HG02798 (cell line): ENCODE measurements at regions not wholly inside any gene's neighbourhood (a gene's known extent, or its start where the extent isn't known, plus 50 kb on each side); places are given as distances from the start of the nearest gene placed in this dataset.
"Not testable (repeated sequence)": the region's sequence is repeated elsewhere in the genome, so short reads cannot be mapped to it uniquely, and the experiment has no call there.

Experiments
- ATAC-seq: cut with Tn5 transposase; IDR thresholded peaks from one replicate; pipeline ENCODE4 v1.9.1; 2021; ENCODE audit warnings: mild to moderate bottlenecking; ENCODE audit not compliant: unreplicated experiment, poor library complexity

DNA sequence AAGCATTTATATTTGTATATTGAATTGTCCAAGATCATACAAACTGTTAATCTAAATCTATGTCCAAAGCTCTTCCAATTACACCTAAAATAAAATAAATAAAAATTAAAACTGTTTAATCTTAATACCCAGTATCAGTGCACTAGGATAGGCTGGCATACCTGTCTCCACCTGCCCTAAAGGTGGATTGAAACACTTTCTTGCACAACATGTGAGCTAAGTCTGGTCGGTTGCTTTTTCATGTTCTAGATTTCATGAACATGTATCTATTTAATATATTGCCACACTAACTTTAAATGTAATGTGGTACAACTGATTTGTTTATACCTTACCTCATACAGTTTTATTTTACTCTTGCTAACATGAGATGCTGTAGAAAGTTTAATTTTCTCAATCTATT is 193.0 kb downstream of the VGLL3 start:
- no peak for ATAC-seq

DNA sequence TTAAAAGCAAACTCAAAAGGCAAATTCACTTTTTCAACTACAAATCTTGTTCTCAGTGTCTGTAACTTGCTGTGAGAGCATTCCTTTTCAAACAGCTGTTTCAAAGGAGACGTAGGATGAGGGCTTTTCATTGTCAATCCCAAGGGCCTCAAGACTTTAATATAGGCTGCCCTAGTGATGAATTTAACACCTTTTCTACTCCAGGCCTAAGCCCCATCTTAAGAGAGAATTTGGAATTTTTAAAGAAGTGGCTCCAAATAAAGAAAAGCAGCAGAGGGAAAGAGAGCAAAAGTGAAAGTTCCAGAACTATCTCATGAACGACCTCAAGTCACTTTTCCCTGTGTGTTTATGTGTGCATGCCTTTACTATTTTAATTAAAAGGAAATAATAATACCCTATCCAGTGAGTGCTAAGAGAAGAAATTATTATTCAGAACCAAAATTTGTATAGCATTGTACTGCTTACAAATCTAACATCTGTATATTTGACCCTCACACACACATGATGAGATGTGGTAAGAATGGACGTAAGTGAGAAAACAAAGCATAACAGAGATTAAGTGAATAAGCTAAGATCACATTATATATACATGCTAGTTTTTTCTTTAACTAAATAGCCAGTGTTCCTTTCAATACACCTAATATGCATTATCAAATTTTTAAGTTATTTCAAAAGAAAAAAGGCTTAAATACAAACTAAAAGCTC is 196.4 kb downstream of the VGLL3 start:
- ATAC-seq, result no peak

DNA sequence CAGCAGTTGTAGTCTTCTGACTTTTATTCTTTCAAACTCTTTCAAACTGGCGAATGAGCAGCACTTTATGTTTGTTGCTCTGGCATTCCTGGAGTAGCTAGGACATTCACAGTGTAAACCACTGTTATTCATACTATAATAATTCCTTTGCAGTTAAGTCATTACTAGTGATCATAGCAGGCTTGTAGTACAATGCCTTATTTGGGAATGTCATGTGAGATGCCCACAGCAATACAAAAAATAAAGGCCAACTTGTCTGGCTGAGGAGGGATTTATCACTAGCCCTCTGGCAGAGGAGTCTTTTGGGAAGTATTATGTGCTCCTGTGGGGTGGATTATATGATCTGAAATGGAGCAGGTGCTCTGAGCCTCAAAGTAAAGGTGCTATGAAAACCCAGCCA is 197.2 kb downstream of the VGLL3 start:
- ATAC-seq, result no peak

DNA sequence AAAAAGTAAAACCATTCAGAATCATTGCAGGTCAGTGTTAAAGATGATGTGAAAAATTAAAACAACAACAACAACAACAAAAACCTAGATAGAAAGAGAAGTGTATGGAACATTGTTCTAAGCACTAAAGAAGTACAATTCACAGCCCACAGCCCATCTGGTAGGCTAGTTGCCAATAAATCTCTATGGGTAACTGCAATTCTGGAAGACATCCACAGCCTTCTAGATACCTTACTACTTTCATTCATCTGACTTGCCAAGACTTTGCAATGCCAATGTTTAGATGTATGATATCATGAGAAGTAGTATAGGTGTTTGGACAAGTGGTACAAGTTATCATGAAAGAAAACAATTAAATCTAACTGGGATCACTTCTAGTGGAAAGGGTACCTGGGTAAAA is 198.6 kb downstream of the VGLL3 start:
- no peak for ATAC-seq

DNA sequence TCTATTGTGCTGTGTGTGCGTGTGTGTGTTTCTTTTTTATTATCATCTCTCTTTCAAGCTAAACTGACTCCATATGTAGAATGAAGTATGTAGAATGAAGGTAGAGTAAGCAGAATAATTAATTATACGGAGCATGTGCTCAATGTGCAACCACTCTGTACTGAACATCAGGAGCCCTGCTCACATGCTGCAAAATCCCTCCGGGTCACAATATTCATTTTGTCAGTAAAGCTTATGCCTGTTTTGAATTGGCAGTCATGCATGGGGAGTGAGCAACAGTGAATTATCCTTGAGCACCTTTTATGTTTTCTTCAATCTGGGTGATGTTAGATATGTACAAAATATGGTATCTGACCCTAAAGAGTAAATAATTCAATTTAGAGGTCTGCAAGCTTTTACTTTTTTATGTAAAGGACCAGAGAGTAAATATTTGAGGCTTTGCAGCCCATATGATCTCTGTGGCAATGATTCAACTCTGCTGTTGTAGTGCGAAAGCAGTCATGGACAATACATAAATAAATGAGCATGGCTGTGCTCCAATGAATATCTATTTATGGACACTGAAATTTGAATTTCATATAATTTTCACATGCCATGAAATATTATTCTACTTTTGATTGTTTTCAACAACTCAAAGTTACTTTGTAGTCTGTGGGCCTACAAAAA is 199.9 kb downstream of the VGLL3 start:
- no peak for ATAC-seq

GRCh38 chr3:86788371-86788770 is 202.6 kb downstream of the VGLL3 start:
- no peak for ATAC-seq

DNA sequence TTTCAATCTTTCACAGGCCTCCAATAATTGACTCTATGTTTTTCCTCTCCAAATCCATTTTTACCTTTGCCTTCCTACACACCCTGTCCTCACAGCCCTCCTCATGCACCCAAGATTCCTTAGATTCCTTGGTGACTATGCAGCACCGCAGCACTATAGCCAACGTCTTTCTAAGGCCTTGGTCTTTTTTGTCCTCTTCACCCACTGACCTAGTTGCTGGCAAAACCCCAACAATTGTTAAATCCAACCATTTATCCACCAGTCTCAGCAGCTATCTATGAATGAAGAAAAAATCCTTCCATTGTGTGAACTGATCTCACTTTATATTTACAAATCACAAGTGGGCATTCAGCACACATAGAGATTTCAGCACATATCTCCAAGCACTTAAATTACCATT is 203.9 kb downstream of the VGLL3 start:
- ATAC-seq, result no peak

- no peak for ATAC-seq
Measured at GRCh38 chr3:86785386-86785785, 205.6 kb downstream of the VGLL3 start.

DNA sequence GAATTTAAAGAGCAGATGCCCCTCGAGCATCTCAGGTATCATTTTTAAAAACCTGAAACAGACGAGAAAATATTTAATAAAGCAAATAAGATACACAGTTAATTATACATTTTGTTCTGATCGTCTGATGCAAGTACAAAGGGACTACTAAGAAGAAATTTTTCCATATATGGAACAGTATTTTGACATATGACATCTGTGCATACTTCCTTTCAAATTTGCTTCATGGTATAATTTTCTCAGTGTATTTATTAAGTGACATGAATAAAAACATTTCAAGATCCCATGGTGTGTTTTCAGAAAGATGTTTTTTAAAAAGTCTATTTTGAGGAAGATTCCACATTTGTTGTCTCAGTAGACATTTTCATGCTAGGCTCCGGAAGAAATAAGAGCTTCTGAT is 208.1 kb downstream of the VGLL3 start:
- no peak for ATAC-seq

- ATAC-seq, result no peak
Measured at GRCh38 chr3:86782286-86782685, 208.7 kb downstream of the VGLL3 start.

GRCh38 chr3:86774082-86774691 is 216.8 kb downstream of the VGLL3 start:
- ATAC-seq, result no peak

GRCh38 chr3:86772699-86773098 is 218.2 kb downstream of the VGLL3 start:
- no peak for ATAC-seq

DNA sequence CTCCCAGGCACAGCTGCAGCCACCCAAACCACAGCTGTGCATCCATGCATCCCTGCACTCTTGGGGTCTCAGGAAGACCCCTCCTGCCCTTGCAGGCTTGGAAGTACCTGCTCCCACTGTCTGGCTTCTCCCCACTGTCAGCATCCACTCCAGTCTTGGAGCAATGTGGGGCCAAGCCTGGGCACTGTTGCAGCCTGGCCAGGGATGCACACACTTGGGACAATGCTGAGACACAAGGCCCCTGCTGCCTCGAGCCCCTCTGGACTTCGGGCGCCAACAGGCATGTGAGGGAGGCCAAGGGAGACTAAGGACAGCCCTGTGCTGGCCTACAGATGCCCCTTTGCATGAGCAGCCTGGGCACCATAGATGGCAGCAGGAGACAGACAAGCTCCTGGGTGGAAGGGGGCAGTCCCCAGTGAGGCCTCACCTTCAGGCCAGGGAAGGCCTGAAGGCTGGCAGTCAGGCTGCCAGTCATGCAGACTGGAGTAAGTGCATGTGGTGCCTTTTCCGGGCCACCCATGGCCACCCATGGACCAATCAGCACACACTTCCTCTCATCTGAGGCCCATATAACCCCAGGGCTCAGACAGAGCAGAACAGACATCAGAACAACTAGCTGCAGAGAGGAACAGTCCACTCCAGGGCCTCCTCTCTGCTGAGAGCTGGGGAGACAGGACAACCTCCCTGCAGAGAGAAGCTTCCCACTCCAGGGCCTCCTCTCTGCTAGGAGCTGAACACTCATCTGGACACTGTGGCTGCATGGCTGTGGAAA is 219.0 kb downstream of the VGLL3 start:
- ATAC-seq, result no peak

DNA sequence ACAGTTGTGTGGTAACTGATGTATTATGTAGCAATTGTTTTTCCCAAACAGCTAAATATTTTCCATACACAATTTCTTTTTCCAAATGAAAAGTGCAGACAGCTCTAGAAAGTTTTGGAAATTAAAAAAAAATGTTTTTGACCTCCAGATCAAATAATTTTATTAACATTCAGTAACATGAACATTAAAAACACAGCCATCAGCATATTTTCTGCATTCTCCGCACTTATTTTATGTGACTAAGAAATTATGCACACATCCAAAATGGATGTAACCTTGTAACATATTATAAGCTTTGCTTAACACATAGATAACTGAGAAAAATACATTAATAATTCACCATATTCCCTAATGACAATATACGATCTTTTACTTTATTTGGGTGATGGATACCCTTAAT is 224.6 kb downstream of the VGLL3 start:
- no peak for ATAC-seq

DNA sequence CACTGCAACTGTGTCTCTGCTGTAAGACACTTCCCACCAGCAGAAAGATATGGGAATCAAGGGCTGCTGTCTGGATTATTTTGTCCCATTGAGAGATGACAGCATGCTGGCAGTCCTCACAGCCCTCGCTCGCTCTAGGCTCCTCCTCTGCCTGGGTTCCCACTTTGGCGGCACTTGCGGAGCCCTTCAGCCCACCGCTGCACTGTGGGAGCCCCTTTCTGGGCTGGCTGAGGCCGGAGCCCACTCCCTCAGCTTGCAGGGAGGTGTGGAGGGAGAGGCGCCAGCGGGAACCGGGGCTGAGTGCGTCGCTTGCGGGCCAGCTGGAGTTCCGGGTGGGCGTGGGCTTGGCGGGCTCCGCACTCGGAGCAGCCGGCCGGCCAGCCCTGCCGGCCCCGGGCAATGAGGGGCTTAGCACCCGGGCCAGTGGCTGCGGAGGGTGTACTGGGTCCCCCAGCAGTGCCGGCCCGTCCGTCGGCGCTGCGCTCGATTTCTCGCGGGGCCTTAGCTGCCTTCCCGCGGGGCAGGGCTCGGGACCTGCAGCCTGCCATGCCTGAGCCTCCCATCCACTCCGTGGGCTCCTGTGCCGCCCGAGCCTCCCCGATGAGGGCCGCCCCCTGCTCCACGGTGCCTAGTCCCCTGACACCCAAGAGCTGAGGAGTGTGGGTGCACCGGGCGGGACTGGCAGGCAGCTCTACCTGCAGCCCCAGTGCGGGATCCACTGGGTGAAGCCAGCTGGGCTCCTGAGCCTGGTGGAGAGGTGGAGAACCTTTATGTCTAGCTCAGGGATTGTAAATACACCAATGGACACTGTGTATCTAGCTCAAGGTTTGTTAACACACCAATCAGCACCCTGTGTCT is 233.4 kb downstream of the VGLL3 start:
- ATAC-seq, result not testable (repeated sequence)

DNA sequence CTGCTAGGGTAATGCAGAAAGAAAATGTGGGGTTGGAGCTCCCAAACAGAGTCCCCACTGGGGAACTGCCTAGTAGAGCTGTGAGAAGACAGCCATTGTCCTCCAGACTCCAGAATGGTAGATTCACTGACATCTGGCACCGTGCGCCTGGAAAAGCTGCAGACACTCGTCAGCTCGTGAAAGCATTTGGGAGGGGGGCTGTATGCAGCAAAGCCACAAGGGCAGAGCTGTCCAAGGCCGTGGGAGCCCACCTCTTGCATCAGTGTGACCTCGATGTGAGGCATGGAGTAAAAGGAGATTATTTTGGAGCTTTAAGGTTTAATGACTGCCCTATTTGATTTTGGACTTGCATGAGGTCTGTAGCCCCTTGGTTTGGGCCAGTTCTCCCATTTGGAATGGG is 242.9 kb downstream of the VGLL3 start:
- no peak for ATAC-seq

DNA sequence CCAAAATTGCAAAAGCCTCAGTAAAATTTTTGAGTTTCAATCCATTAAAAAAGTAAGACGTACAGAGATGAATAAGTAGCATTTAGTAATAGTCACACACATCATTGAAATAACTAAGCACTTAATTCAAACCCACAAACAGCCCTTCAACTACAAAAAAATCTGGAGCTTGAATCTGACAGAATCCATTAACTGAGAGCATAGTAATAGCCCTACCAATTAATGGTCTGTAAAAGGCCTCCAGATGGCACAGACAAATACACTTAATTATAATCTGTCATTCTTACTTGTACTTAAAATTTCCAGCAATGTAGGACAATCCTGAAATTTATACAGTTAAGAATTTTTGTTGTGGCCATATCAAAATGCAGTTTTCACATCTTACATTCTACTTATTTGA is 246.9 kb downstream of the VGLL3 start:
- ATAC-seq, result no peak

DNA sequence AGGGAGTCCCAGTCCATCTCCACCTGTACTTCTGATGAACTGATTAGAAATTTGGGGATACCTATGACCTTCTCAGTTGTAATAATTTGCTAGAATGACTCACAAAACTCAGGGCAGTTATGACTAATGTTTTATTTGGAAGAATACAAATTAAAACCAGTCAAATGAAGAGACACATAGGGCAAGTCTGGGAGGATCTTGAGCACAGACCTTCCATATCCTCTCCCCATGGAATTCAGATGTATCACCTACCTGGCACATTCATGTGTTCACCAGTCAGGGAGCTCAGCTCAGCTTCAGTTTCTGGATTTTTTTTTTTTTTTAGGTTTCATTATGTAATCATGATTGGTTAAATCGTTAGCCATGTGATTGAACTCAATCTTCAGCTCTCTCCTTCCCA is 247.7 kb downstream of the VGLL3 start:
- no peak for ATAC-seq

GRCh38 chr3:86740751-86741150 is 250.2 kb downstream of the VGLL3 start:
- ATAC-seq, result no peak

- ATAC-seq, result no peak
Measured at GRCh38 chr3:86739244-86739643, 251.7 kb downstream of the VGLL3 start.
